Nephron progenitor cell (in vitro differentiated cells): ENCODE measurements at regions not wholly inside any gene's neighbourhood (a gene's known extent, or its start where the extent isn't known, plus 50 kb on each side); places are given as distances from the start of the nearest gene placed in this dataset.

ENCODE experiments used
- DNase-seq: peaks from one replicate; pipeline ENCODE4 v3.0.0; 2021
- H3K27ac Mint-ChIP-seq: 2 replicates; pipeline ENCODE4 v1.8.0; 2021; ENCODE audit warnings: mild to moderate bottlenecking, moderate library complexity, mixed read lengths
- H3K27me3 Mint-ChIP-seq: 2 replicates; pipeline ENCODE4 v1.8.0; 2021; ENCODE audit warnings: mild to moderate bottlenecking, low read depth, mixed read lengths; ENCODE audit not compliant: poor library complexity
- H3K36me3 Mint-ChIP-seq: 2 replicates; pipeline ENCODE4 v1.8.0; 2021; ENCODE audit warnings: low read depth, mixed read lengths
- H3K4me1 Mint-ChIP-seq: 2 replicates; pipeline ENCODE4 v1.8.0; 2021; ENCODE audit warnings: mixed read lengths
- H3K4me3 Mint-ChIP-seq: 2 replicates; pipeline ENCODE4 v1.8.0; 2021; ENCODE audit warnings: mild to moderate bottlenecking, moderate library complexity, mixed read lengths
- H3K9me3 Mint-ChIP-seq: 2 replicates; pipeline ENCODE4 v1.8.0; 2021; ENCODE audit warnings: mild to moderate bottlenecking, moderate library complexity, mixed read lengths
- TF ChIP-seq, protein P1 (sequence below): fragments of 200-600 bp; sonication (generic); IDR thresholded peaks from 2 replicates; pipeline ENCODE4 v1.5.0; 2021; ENCODE audit warnings: antibody characterized with exemption

DNA sequence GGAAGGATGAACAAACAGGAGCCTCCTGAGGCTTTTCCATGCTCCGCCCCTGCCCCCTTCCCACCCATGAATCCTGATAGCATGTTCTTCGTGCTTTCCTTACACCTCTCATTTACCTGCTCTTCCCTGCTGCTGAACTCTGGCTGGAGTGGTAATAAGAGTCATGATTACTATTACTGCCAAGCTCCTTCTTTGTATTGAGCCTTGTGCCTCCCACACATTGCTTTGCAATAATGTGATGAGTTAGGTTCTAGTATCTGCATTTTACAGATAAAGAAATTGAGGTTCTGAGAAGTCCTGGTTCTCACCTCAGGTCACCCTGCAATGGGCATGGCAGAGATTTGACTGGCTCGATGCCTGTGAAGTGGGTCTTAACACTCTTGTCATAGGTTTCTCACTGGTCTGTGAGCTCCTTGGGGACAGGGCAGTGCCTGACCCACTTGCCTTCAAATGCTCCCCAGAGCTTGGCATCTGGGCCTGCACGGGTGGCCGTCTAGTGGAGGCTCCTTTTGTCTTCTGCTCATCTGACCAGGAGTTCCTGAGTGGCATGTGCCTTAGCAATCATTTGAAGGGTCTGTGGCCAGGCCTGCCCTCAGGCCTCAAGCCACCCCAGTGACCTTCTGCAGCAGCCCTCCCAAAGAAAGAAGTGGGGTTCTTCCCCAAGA is 309.2 kb upstream of the ZMIZ1 start:
- Mint-ChIP-seq H3K4me1 (peaks cover 80% of the 10 kb centered on the region), H3K36me3 (no peaks in the 10 kb centered on the region), H3K4me3 (no peak overlapping the region), H3K27ac (no peak overlapping the region), H3K27me3 (peaks cover 7% of the 10 kb centered on the region), H3K9me3 (no peaks in the 10 kb centered on the region)
- DNase-seq, result no peak
- TF ChIP-seq, protein P1, sequence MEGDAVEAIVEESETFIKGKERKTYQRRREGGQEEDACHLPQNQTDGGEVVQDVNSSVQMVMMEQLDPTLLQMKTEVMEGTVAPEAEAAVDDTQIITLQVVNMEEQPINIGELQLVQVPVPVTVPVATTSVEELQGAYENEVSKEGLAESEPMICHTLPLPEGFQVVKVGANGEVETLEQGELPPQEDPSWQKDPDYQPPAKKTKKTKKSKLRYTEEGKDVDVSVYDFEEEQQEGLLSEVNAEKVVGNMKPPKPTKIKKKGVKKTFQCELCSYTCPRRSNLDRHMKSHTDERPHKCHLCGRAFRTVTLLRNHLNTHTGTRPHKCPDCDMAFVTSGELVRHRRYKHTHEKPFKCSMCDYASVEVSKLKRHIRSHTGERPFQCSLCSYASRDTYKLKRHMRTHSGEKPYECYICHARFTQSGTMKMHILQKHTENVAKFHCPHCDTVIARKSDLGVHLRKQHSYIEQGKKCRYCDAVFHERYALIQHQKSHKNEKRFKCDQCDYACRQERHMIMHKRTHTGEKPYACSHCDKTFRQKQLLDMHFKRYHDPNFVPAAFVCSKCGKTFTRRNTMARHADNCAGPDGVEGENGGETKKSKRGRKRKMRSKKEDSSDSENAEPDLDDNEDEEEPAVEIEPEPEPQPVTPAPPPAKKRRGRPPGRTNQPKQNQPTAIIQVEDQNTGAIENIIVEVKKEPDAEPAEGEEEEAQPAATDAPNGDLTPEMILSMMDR, result no peak

DNA sequence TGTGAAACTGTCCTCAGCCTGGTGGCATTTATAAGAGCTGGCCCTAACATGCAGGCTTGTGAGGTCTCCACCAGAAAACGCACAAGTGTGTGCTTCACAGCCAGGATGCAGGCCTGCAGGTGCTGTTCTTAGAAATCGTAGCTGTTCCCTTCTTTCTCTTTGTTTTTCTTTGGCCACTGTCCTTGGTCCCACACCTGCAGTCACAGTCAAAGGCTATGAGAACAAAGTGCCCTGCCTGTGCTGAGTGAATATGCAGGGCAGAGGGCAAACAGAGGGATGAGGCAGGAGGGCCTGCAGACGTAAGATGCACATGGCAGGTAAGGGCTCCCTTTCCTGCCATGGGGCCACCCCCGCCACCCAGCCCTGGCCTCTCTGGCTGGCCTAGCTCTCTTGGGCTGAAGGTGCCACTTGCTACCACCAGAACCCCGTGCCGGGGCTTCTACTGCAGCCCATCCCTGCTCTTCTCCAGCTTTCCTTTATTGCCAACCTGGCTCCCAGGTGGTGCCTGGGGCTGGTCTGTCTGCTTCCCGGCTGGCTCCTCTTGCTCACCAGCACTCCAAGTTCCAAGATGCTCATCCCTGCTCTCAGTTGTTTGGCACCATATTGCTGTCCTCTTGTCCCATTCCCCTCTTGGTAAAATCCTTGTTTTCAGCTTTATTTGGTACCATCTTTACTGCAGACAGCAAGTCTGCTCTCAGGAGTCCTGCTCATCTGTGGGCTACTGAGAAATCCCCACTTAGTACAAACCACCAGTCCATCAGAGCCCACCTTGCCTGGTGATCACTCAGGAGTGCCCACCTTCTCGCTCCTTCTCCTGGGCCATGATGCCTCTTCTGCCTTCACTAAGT is 308.1 kb upstream of the ZMIZ1 start:
- DNase-seq, result no peak
- Mint-ChIP-seq H3K27ac (no peak overlapping the region), H3K36me3 (no peaks in the 10 kb centered on the region), H3K9me3 (no peaks in the 10 kb centered on the region), H3K4me3 (no peak overlapping the region), H3K27me3 (peaks cover 15% of the 10 kb centered on the region), H3K4me1 (peaks cover 79% of the 10 kb centered on the region)
- TF ChIP-seq, protein P1, result no peak

DNA sequence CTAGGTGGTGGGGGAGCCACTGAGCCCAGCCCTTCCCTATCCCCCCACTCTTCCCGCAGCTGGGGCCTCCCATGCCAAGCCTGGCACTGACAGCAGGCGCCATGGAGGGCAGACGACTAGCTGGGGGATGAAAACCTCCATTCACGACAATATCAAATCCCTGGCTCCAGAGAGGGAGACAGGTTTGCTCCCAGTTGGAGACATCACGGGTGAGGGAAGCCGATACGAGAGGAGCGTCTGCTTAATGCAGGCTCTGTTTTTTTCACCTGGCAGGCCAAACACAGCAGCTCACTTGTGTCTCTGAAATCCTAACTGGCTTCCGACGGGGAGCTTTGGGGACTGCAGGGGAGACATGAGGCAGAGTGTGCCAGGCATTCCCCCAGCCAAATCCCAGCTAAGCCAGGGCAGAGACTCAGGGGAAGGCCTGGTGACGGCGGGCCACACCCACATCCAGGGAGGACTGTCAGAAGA is 307.4 kb upstream of the ZMIZ1 start:
- H3K9me3 Mint-ChIP-seq, result no peaks in the 10 kb centered on the region
- H3K4me1 Mint-ChIP-seq, result peaks cover 79% of the 10 kb centered on the region
- TF ChIP-seq, protein P1, result no peak
- H3K27me3 Mint-ChIP-seq, result peaks cover 16% of the 10 kb centered on the region
- no peak overlapping the region for H3K4me3 Mint-ChIP-seq
- no peaks in the 10 kb centered on the region for H3K36me3 Mint-ChIP-seq
- no peak overlapping the region for H3K27ac Mint-ChIP-seq
- no peak for DNase-seq

DNA sequence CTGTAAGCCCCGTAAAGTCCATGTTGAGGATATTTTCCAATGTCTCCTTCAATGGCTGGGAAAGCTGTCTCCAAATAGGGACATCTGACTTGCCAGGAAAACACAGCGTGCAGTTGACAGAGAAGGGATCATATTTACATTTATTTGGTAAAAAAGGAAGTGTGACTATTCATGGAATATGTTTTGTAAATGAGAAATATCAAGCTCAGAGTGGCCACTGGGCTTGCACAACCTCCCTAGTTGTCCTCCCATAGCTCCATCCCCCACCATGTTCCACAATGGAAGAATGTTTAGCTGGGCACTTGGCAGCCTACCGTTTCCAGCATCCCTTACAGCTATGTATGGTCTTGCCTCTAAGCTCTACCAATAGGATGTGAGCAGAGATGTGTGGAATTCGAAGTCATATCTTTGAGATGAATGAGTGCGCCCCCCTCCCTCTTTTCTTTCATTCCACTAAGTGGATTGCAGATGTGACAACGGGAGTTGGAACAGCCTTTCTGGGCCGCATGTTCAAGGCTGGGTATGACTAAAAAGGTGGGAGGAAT is 306.6 kb upstream of the ZMIZ1 start:
- DNase-seq, result no peak
- Mint-ChIP-seq H3K4me1 (peaks cover 72% of the 10 kb centered on the region), H3K36me3 (no peaks in the 10 kb centered on the region), H3K9me3 (no peaks in the 10 kb centered on the region), H3K27me3 (peaks cover 16% of the 10 kb centered on the region), H3K4me3 (no peak overlapping the region), H3K27ac (no peak overlapping the region)
- TF ChIP-seq, protein P1, result no peak

DNA sequence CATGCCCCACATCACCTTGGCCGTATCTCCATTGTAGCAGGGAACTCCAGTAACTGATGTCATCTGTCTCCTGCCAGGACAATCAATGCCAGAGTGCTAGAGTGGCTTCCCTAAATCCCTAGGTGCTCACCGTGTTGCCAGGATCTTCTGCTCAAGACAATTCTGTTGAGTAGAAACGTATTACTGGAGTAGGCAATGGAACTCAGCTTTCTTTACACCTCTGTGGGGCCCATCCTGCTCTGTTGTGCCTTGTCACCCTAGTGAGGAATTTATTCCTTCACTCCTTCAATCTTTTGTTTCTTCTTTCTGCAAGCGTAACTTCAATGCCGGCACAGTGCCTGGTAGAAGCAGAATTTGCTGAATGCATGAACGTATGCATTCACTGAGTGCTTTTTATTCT is 305.5 kb upstream of the ZMIZ1 start:
- Mint-ChIP-seq H3K4me1 (peaks cover 64% of the 10 kb centered on the region), H3K36me3 (no peaks in the 10 kb centered on the region), H3K9me3 (no peaks in the 10 kb centered on the region), H3K27me3 (peaks cover 16% of the 10 kb centered on the region), H3K4me3 (no peak overlapping the region), H3K27ac (no peak overlapping the region)
- TF ChIP-seq, protein P1, result no peak
- DNase-seq, result no peak
